HL-60 (cell line): ENCODE measurements at regions not wholly inside any gene's neighbourhood (a gene's known extent, or its start where the extent isn't known, plus 50 kb on each side); places are given as distances from the start of the nearest gene placed in this dataset.
"Not testable (repeated sequence)": the region's sequence is repeated elsewhere in the genome, so short reads cannot be mapped to it uniquely, and the experiment has no call there.

Source experiments
- POLR2AphosphoS5 ChIP-seq: IDR thresholded peaks from 2 replicates; pipeline ENCODE4 v1.6.1; 2012; ENCODE audit warnings: low read depth
- SPI1 ChIP-seq: IDR thresholded peaks from 2 replicates; pipeline ENCODE4 v1.6.1; 2012; ENCODE audit warnings: low read depth, mild to moderate bottlenecking, borderline replicate concordance
- TF ChIP-seq, protein P1 (sequence below): IDR thresholded peaks from one replicate; pipeline ENCODE4 v1.5.1; 2011; ENCODE audit warnings: low read length, control low read depth, inconsistent platforms; ENCODE audit not compliant: insufficient read depth

DNA sequence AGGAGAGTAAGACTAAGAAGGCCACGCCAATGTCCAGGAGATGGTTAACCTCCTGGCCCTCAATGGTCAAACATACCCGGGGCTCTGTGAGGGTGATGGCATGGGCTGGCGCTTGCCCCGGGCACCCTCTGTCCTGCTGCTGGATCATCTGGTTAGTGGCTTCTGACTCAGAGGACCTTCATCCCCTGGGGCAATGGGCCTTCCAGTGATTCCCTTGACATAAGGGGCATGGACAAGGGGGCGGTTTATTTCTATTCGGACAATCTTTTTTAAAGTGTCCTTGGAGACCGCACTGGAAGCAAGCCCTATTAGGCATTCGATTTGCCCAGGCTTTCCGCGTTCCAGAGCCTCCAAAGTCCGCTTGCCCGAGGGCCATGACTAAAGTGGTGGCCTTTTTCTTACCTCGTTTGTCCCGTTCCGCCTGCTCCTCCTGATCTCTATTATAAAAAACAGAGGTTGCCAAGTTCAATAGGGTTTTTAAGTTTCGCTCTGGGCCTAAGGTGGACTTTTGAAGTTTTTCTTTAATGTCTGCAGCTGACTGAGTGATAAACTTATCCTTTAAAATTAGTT lies 93.4 kb upstream of the RHOBTB1 start:
- TF ChIP-seq, protein P1, sequence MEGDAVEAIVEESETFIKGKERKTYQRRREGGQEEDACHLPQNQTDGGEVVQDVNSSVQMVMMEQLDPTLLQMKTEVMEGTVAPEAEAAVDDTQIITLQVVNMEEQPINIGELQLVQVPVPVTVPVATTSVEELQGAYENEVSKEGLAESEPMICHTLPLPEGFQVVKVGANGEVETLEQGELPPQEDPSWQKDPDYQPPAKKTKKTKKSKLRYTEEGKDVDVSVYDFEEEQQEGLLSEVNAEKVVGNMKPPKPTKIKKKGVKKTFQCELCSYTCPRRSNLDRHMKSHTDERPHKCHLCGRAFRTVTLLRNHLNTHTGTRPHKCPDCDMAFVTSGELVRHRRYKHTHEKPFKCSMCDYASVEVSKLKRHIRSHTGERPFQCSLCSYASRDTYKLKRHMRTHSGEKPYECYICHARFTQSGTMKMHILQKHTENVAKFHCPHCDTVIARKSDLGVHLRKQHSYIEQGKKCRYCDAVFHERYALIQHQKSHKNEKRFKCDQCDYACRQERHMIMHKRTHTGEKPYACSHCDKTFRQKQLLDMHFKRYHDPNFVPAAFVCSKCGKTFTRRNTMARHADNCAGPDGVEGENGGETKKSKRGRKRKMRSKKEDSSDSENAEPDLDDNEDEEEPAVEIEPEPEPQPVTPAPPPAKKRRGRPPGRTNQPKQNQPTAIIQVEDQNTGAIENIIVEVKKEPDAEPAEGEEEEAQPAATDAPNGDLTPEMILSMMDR, result not testable (repeated sequence)
- TF ChIP-seq POLR2AphosphoS5, SPI1: not testable (repeated sequence)
